GM21381 (cell line): ENCODE measurements at regions not wholly inside any gene's neighbourhood (a gene's known extent, or its start where the extent isn't known, plus 50 kb on each side); places are given as distances from the start of the nearest gene placed in this dataset.
"Not testable (repeated sequence)": the region's sequence is repeated elsewhere in the genome, so short reads cannot be mapped to it uniquely, and the experiment has no call there.

Experiments used
- ATAC-seq: cut with Tn5 transposase; IDR thresholded peaks from one replicate; pipeline ENCODE4 v1.9.1; 2021; ENCODE audit warnings: mild to moderate bottlenecking, moderate library complexity; ENCODE audit not compliant: unreplicated experiment

- ATAC-seq, result no peak
Measured at GRCh38 chr17:62159994-62160393, 94.9 kb upstream of the MED13 start.

- no peak for ATAC-seq
Measured at GRCh38 chr17:62156949-62157348, 91.9 kb upstream of the MED13 start.

DNA sequence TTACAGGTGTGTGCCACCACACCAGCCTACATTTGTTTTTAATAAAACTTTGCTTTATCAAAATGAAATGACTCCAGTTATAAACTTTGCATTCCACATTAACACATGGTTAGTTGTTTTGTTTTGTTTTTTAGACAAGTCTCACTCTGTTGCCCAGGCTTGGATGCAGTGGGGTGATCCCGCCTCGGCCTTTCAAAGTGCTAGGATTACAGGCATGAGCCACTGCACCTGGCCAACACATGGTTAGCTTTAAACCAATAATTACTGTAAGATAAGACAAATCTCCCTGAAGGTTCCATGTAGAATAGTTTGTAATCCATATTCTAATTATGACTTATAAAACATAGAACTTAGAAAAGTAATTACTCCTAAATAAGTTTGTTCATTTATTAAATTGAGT is 89.8 kb upstream of the MED13 start:
- ATAC-seq, result no peak

DNA sequence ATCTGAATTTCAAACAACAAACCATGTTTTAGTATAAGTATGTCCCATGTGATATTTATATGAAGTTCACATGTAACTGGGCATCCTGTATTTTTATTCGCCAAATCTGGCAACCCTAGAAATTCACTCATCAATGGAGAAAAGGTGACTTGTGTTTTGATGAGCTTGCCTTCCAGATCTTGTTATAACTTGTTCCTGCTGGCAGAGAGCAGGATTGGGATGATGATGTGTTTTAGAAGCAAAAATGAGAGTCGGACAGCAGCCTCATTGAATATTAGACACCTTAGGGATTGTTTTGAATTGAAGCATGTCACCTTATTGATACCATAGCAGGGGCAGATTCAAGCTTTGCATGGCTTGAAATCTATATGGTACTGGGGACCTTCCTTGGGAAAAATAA is 85.4 kb upstream of the MED13 start:
- no peak for ATAC-seq

GRCh38 chr17:62149961-62150360 is 84.9 kb upstream of the MED13 start:
- no peak for ATAC-seq

DNA sequence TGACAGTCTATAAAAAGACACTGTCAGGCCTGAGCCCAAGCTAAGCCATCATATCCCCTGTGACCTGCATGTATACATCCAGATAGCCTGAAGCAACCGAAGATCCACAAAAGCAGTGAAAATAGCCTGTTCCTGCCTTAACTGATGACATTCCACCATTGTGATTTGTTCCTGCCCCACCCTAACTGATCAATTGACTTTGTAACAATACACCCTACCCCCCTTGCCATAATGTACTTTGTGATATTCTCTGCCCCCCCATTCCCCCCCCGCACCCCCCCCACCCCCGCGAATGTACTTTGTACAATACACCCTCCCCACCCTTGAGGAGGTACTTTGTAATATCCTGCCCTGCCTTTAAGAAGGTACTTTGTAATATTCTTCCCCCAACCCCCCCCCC is 82.2 kb upstream of the MED13 start:
- no peak for ATAC-seq

GRCh38 chr17:62140836-62141235 is 75.8 kb upstream of the MED13 start:
- no peak for ATAC-seq

DNA sequence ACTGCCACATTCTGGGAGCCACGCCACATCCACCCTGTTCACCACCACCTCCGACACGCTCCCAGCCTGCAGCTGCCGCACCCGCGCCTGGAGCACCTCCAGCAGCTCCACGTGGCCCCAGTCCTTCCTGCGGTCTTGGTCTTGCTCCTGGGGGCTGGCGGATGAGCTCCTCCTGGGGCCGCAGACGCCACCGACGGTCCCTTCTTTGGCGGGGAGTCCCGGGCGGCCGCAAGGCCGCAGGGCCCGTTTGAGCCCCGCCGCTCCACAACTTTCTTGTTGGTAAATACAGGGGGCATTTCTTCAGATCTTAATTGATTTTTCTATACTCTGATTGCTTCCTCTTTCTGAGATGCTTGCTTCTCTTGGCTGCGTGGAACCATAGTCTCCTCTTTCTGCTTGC is 75.3 kb upstream of the MED13 start:
- ATAC-seq, result no peak

GRCh38 chr17:62139690-62140354 is 74.7 kb upstream of the MED13 start:
- not testable (repeated sequence) for ATAC-seq

DNA sequence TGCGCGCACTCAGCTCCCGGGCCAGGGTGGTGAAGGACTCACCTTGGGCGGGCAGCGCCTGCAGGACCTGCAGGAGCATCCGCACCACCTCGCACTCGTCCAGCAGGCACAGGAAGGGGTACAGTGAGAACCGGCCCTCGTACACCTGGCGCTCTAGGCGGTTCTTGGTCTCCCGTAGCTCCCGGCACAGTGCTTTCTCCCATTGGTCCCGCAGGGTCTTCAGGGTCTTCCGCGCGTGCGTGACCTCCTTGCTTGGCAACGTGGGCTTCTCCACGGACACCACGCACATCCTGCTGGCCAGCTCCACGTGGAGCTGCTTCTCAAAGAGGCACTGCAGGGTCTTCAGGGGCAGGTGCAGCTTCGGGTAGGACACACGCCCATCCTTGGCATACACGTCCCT is 74.1 kb upstream of the MED13 start:
- ATAC-seq, result no peak

- ATAC-seq, result not testable (repeated sequence)
Measured at GRCh38 chr17:62138676-62139121, 73.6 kb upstream of the MED13 start.

GRCh38 chr17:62137734-62138624 is 72.9 kb upstream of the MED13 start:
- ATAC-seq, result not testable (repeated sequence)

DNA sequence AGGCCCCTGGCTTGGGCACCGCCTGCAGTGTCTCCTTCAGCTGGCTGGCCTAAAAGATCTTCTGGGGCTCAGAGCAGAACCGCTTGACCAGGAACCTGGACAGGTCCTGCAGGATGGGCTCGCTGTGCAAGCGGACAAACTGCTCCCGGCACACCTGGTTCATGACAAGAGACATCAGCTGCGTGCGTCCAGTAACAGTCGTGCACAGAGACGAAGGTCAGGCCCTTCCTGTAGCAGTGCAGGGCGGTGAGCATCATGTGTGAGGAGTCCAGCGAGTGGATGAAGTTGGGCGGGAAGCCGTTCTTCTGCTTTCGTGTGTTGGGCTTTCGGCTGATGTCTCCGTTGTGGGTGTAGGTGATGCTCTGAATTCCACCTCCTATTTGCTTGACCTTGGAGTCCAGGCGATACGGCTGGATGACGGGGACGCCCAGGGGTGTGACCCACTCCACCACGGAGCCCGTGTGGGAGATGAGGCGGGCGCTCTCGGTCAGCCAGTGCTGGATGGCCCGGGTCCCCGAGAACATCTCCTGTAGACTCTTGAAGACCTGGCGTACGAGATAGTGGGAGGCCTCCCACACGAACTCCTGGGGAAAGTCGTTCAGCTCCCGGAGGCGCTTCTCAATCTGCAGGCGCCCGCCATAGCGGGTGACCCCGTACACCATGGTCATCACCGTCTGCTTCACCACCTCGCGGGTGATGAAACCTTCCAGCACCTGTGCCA is 72.1 kb upstream of the MED13 start:
- not testable (repeated sequence) for ATAC-seq

GRCh38 chr17:62135742-62136141 is 70.7 kb upstream of the MED13 start:
- no peak for ATAC-seq

- ATAC-seq, result not testable (repeated sequence)
Measured at GRCh38 chr17:62135096-62135495, 70.0 kb upstream of the MED13 start.

DNA sequence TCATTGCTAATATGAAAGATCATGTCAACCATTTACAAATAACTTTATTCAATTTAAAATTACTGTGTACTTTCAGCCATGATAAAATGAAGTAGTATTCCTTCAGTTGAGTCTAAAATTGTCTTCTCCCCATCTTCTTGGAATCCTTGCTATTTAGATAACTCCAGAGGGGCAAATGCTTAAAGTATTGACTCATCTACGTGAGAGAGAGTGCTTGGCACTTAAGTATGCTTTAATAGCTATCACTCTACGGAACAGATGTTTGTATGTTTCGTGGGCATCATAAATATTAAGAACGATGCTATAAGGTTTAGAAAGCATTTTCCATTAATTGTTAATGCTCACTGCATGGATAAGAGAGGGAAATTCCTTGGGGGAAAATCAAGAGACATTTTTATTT is 69.3 kb upstream of the MED13 start:
- no peak for ATAC-seq

DNA sequence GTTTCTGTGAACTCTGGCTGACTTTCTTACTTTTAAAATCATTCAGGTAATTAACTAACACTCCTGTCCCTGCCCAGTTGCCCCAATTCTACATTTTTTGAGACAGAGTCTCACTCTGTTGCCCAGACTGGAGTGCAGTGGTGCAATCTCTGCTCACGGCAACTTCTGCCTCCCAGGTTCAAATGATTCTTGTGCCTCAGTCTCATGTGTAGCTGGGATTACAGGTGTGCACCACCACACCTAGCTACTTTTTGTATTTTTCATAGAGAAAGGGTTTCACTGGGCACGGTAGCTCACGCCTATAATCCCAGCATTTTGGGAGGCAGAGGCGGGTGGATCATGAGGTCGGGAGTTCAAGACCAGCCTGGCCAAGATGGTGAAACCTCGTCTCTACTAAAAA is 66.2 kb upstream of the MED13 start:
- ATAC-seq, result not testable (repeated sequence)

GRCh38 chr17:62130739-62131138 is 65.7 kb upstream of the MED13 start:
- no peak for ATAC-seq

- ATAC-seq, result no peak
Measured at GRCh38 chr17:62126292-62126691, 61.2 kb upstream of the MED13 start.

DNA sequence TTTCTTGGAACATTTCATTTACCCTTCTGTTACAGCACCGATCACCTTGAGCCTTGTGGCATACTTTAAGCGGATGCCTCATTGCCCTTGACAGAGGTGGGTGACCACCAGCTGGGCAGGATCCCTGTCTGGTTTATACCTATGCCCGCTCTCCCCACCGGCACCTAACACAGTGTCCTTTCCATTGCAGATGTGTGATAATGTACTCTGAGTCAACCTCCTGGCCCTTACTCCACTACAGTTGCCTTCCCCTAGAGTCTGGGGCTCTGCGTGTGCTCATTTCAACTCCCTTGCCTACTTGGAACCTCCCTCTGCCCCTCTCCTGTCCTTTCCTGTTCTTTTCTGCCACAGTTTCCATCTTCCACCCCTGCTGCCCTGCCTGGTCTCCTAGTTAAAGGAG is 60.2 kb upstream of the MED13 start:
- no peak for ATAC-seq

DNA sequence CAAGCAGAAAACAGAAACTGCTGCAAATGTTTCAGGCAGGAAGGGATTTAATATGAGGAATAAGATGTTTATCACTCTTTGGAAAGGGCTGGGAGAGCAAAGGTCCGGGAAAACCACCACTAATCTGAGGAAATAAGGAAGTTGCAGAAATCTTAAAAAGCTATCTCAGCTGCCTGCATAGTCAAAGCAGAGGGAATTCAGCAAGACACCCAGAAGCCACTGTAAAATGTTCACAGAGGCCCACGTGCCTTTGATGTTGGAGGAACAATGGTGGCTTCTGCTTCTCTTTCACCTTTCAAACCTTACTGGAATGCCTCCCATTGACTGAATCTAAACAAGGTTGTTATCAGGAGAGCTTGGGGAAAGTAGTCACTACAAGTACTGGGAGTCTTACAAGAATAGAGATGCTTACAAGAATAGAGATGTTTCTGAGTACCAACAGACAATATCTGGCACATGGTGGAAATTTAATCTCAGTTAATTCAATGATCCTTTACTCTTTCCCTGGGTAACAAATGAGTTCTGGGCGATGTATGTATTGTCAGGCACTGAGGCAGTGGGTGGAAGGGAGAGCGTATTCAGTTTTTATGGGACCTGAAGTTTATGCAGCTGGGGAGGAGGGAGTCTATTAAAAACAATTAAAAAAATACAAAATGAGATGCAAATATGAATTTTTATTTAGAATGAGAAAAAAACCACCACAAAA is 56.1 kb upstream of the MED13 start:
- no peak for ATAC-seq
